ENCODE measurements at regions not wholly inside any gene's neighbourhood (a gene's known extent, or its start where the extent isn't known, plus 50 kb on each side); places are given as distances from the start of the nearest gene placed in this dataset.

DNA sequence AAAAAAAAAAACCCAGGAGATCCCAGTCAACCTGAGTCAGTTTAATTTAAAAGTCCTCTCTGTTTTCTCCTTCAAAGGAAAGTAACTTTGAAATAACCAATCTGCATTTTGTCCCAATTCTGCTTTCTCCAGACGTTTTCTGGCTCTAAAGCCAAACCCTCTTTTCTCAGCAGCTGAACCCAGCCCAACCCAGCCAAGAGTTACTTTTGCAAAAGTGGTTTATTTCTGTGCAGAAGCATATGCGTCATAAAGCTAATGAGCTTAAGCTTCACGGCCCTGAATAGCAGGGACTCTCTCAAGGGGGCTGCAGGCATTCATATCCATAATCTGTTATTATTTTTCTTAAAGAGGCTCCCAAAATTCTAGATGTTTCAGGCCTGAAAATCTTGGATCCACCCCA lies 176.6 kb downstream of the GALC start:
- TF ChIP-seq, protein P1, sequence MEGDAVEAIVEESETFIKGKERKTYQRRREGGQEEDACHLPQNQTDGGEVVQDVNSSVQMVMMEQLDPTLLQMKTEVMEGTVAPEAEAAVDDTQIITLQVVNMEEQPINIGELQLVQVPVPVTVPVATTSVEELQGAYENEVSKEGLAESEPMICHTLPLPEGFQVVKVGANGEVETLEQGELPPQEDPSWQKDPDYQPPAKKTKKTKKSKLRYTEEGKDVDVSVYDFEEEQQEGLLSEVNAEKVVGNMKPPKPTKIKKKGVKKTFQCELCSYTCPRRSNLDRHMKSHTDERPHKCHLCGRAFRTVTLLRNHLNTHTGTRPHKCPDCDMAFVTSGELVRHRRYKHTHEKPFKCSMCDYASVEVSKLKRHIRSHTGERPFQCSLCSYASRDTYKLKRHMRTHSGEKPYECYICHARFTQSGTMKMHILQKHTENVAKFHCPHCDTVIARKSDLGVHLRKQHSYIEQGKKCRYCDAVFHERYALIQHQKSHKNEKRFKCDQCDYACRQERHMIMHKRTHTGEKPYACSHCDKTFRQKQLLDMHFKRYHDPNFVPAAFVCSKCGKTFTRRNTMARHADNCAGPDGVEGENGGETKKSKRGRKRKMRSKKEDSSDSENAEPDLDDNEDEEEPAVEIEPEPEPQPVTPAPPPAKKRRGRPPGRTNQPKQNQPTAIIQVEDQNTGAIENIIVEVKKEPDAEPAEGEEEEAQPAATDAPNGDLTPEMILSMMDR (conservative IDR thresholded peaks at IDR 0.05), result no peak
- no peak for TF ChIP-seq EZH2 (IDR thresholded peaks at IDR 0.05; ENCODE audit: low read depth)

Measured in PC-9 (cell line).